ENCODE measurements at regions not wholly inside any gene's neighbourhood (a gene's known extent, or its start where the extent isn't known, plus 50 kb on each side); places are given as distances from the start of the nearest gene placed in this dataset.

- no peak for DNase-seq (ENCODE audit: insufficient read length, low spot score)
- FAIRE-seq = no peak
- TF ChIP-seq CTCF (IDR thresholded peaks at IDR 0.05; ENCODE audit: insufficient read depth, missing control alignments) = no peak
Measured at GRCh38 chr12:27191531-27191930, 52.6 kb upstream of the STK38L start.

GRCh38 chr12:27192118-27192802, 51.8 kb upstream of the STK38L start:
- DNase-seq (ENCODE audit: insufficient read length, low spot score) (no peak), FAIRE-seq (no peak)
- TF ChIP-seq CTCF (IDR thresholded peaks at IDR 0.05; ENCODE audit: insufficient read depth, missing control alignments) = no peak

- TF ChIP-seq CTCF (IDR thresholded peaks at IDR 0.05; ENCODE audit: insufficient read depth, missing control alignments) = no peak
- no peak for FAIRE-seq
- DNase-seq (ENCODE audit: insufficient read length, low spot score) = no peak
Measured at GRCh38 chr12:27193106-27193505, 51.0 kb upstream of the STK38L start.

- DNase-seq (ENCODE audit: insufficient read length, low spot score) = no peak
- FAIRE-seq = no peak
- TF ChIP-seq CTCF (IDR thresholded peaks at IDR 0.05; ENCODE audit: insufficient read depth, missing control alignments) = no peak
Measured at GRCh38 chr12:27193854-27194544, 50.1 kb upstream of the STK38L start.
